HepG2 (cell line): ENCODE measurements at regions not wholly inside any gene's neighbourhood (a gene's known extent, or its start where the extent isn't known, plus 50 kb on each side); places are given as distances from the start of the nearest gene placed in this dataset.

ENCODE experiments used
- ARHGAP35 ChIP-seq: sonication (generic); formaldehyde crosslinking; IDR thresholded peaks from 2 replicates; pipeline ENCODE4 v1.9.0; 2022; ENCODE audit warnings: mild to moderate bottlenecking, inconsistent platforms, moderate library complexity, missing genetic modification reagents, borderline replicate concordance
- GABPB1 ChIP-seq: IDR thresholded peaks from 2 replicates; pipeline ENCODE4 v1.6.1; 2016; ENCODE audit warnings: mild to moderate bottlenecking, missing genetic modification reagents, moderate library complexity, missing compliant biosample characterization
- GLI4 ChIP-seq: sonication (generic); formaldehyde crosslinking; IDR thresholded peaks from 2 replicates; pipeline ENCODE4 v1.5.1; 2020; ENCODE audit warnings: missing genetic modification reagents, mild to moderate bottlenecking, moderate library complexity, borderline replicate concordance
- JUNB ChIP-seq: sonication (generic); formaldehyde crosslinking; IDR thresholded peaks from 2 replicates; pipeline ENCODE4 v1.8.0; 2022; ENCODE audit warnings: missing genetic modification reagents, mild to moderate bottlenecking, borderline replicate concordance
- KAT2B ChIP-seq: fragments of 150-350 bp; IDR thresholded peaks from 2 replicates; pipeline ENCODE4 v1.6.1; 2014; ENCODE audit warnings: low read depth, low read length, borderline replicate concordance
- NFE2 ChIP-seq: sonication (generic); formaldehyde crosslinking; IDR thresholded peaks from 2 replicates; pipeline ENCODE4 v1.4.0; 2020; ENCODE audit warnings: missing genetic modification reagents
- RAD21 ChIP-seq: fragments of 450-650 bp; formaldehyde crosslinking; IDR thresholded peaks from 2 replicates; pipeline ENCODE4 v1.5.0; 2020; ENCODE audit warnings: mild to moderate bottlenecking
- RELA ChIP-seq: sonication (generic); formaldehyde crosslinking; IDR thresholded peaks from 2 replicates; pipeline ENCODE4 v1.4.0; 2020; ENCODE audit warnings: missing genetic modification reagents
- SALL2 ChIP-seq: sonication (generic); formaldehyde crosslinking; IDR thresholded peaks from 2 replicates; pipeline ENCODE4 v1.8.1; 2023; ENCODE audit warnings: mild to moderate bottlenecking, missing genetic modification reagents, inconsistent platforms
- SMARCC2 ChIP-seq: fragments of 450-650 bp; IDR thresholded peaks from 2 replicates; pipeline ENCODE4 v1.6.1; 2017; ENCODE audit warnings: antibody characterized with exemption, mild to moderate bottlenecking
- STAT5B ChIP-seq: sonication (generic); formaldehyde crosslinking; IDR thresholded peaks from 2 replicates; pipeline ENCODE4 v1.4.0; 2020; ENCODE audit warnings: missing genetic modification reagents
- TBL1XR1 ChIP-seq: fragments of 150-350 bp; IDR thresholded peaks from 2 replicates; pipeline ENCODE4 v1.6.1; 2014; ENCODE audit warnings: borderline replicate concordance, low read length; ENCODE audit not compliant: partially characterized antibody
- TEAD2 ChIP-seq: sonication (generic); formaldehyde crosslinking; IDR thresholded peaks from 2 replicates; pipeline ENCODE4 v1.9.0; 2021; ENCODE audit warnings: missing genetic modification reagents
- TRIM24 ChIP-seq: sonication (generic); formaldehyde crosslinking; IDR thresholded peaks from 2 replicates; pipeline ENCODE4 v1.8.0; 2022; ENCODE audit warnings: mild to moderate bottlenecking, missing genetic modification reagents
- ZFAT ChIP-seq: sonication (generic); formaldehyde crosslinking; conservative IDR thresholded peaks from 2 replicates; pipeline ENCODE4 v1.8.1; 2023; ENCODE audit warnings: missing genetic modification reagents, inconsistent platforms
- ZNF501 ChIP-seq: sonication (generic); formaldehyde crosslinking; IDR thresholded peaks from 2 replicates; pipeline ENCODE4 v1.5.1; 2020; ENCODE audit warnings: mild to moderate bottlenecking, moderate library complexity, missing genetic modification reagents
- ZNF556 ChIP-seq: sonication (generic); formaldehyde crosslinking; IDR thresholded peaks from 2 replicates; pipeline ENCODE4 v1.4.0; 2020; ENCODE audit warnings: mild to moderate bottlenecking, missing genetic modification reagents, borderline replicate concordance
- ZSCAN25 ChIP-seq: sonication (generic); formaldehyde crosslinking; IDR thresholded peaks from 2 replicates; pipeline ENCODE4 v1.8.0; 2022; ENCODE audit warnings: mild to moderate bottlenecking, missing genetic modification reagents
- TF ChIP-seq, protein P1 (sequence below): sonication (generic); formaldehyde crosslinking; IDR thresholded peaks from 2 replicates; pipeline ENCODE4 v1.8.0; 2022; ENCODE audit warnings: missing genetic modification reagents, mild to moderate bottlenecking, borderline replicate concordance
- TF ChIP-seq, protein P2 (sequence below): sonication (generic); formaldehyde crosslinking; IDR thresholded peaks from 2 replicates; pipeline ENCODE4 v1.4.0; 2020; ENCODE audit warnings: missing genetic modification reagents
- TF ChIP-seq, protein P3 (sequence below): sonication (generic); formaldehyde crosslinking; IDR thresholded peaks from 2 replicates; pipeline ENCODE4 v1.5.0; 2020; ENCODE audit warnings: missing genetic modification reagents
- TF ChIP-seq, protein P4 (sequence below): IDR thresholded peaks from 2 replicates; pipeline ENCODE4 v1.6.1; 2016; ENCODE audit warnings: missing genetic modification reagents, missing compliant biosample characterization

DNA sequence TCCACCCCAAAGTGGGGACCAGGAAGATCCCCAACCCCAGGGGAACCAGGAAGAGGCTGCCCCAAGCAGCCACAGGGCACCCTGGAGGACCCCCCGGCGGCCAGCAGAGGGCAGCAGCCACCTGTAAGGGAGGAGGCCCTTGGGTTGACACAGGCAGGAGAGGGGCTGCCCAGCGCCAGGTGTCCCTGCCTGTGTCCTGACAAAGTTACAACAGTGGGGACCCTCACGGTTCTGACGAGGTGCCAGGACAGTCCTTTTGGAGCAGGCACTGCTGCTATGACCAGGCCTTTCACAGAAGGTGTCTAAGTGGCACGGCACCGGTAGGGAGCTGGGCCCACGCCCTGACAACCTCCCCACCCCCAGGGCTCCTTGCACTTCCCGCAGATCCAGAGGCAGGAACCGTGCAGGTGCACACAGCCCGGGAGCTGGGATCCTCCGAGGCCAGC lies 176.7 kb downstream of the BMP7 start (continued):
- no peak for TF ChIP-seq SMARCC2
- TF ChIP-seq ZFAT (CRISPR knock-in tag): no peak
- TF ChIP-seq TEAD2 (CRISPR knock-in tag): no peak
- TF ChIP-seq SALL2: no peak
- TF ChIP-seq KAT2B: no peak
- TF ChIP-seq ZNF501 (CRISPR knock-in tag): peak; percentile 27; the same call in 1 of the 2 replicates
- TF ChIP-seq, protein P1, sequence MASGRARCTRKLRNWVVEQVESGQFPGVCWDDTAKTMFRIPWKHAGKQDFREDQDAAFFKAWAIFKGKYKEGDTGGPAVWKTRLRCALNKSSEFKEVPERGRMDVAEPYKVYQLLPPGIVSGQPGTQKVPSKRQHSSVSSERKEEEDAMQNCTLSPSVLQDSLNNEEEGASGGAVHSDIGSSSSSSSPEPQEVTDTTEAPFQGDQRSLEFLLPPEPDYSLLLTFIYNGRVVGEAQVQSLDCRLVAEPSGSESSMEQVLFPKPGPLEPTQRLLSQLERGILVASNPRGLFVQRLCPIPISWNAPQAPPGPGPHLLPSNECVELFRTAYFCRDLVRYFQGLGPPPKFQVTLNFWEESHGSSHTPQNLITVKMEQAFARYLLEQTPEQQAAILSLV: peak; percentile 22; the same call in 1 of the 2 replicates
- TF ChIP-seq GABPB1 (CRISPR knock-in tag): peak; percentile 44; the same call in 1 of the 2 replicates
- TF ChIP-seq TRIM24 (CRISPR knock-in tag): no peak
- peak; percentile 42 for TF ChIP-seq TBL1XR1
- no peak for TF ChIP-seq STAT5B
- no peak for TF ChIP-seq NFE2
- TF ChIP-seq, protein P2, sequence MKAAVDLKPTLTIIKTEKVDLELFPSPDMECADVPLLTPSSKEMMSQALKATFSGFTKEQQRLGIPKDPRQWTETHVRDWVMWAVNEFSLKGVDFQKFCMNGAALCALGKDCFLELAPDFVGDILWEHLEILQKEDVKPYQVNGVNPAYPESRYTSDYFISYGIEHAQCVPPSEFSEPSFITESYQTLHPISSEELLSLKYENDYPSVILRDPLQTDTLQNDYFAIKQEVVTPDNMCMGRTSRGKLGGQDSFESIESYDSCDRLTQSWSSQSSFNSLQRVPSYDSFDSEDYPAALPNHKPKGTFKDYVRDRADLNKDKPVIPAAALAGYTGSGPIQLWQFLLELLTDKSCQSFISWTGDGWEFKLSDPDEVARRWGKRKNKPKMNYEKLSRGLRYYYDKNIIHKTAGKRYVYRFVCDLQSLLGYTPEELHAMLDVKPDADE: no peak
- TF ChIP-seq ZNF556: no peak
- TF ChIP-seq GLI4 (CRISPR knock-in tag): no peak
- no peak for TF ChIP-seq ARHGAP35 (CRISPR knock-in tag)
- peak; percentile 97 for TF ChIP-seq RAD21
- TF ChIP-seq RELA (CRISPR knock-in tag): no peak
- no peak for TF ChIP-seq JUNB (CRISPR knock-in tag)
- TF ChIP-seq, protein P3, sequence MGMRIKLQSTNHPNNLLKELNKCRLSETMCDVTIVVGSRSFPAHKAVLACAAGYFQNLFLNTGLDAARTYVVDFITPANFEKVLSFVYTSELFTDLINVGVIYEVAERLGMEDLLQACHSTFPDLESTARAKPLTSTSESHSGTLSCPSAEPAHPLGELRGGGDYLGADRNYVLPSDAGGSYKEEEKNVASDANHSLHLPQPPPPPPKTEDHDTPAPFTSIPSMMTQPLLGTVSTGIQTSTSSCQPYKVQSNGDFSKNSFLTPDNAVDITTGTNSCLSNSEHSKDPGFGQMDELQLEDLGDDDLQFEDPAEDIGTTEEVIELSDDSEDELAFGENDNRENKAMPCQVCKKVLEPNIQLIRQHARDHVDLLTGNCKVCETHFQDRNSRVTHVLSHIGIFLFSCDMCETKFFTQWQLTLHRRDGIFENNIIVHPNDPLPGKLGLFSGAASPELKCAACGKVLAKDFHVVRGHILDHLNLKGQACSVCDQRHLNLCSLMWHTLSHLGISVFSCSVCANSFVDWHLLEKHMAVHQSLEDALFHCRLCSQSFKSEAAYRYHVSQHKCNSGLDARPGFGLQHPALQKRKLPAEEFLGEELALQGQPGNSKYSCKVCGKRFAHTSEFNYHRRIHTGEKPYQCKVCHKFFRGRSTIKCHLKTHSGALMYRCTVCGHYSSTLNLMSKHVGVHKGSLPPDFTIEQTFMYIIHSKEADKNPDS (CRISPR knock-in tag): no peak
- TF ChIP-seq ZSCAN25: peak; percentile 25; the same call in 1 of the 2 replicates
- TF ChIP-seq, protein P4, sequence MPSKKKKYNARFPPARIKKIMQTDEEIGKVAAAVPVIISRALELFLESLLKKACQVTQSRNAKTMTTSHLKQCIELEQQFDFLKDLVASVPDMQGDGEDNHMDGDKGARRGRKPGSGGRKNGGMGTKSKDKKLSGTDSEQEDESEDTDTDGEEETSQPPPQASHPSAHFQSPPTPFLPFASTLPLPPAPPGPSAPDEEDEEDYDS (CRISPR knock-in tag): no peak
